Osteocyte (in vitro differentiated cells): ENCODE measurements at regions not wholly inside any gene's neighbourhood (a gene's known extent, or its start where the extent isn't known, plus 50 kb on each side); places are given as distances from the start of the nearest gene placed in this dataset.

ENCODE experiments used
- DNase-seq: peaks from one replicate; pipeline ENCODE4 v3.0.0; 2021; ENCODE audit warnings: mixed read lengths; ENCODE audit not compliant: unreplicated experiment; ENCODE audit errors: extremely low spot score
- H3K27ac Mint-ChIP-seq: one replicate; pipeline ENCODE4 v1.8.0; 2021; ENCODE audit warnings: mild to moderate bottlenecking, mixed read lengths; ENCODE audit not compliant: unreplicated experiment
- H3K27me3 Mint-ChIP-seq: one replicate; pipeline ENCODE4 v1.8.0; 2021; ENCODE audit warnings: mixed read lengths; ENCODE audit not compliant: unreplicated experiment
- H3K36me3 Mint-ChIP-seq: one replicate; pipeline ENCODE4 v1.8.0; 2021; ENCODE audit warnings: mixed read lengths; ENCODE audit not compliant: unreplicated experiment
- H3K4me1 Mint-ChIP-seq: one replicate; pipeline ENCODE4 v1.8.0; 2021; ENCODE audit warnings: mixed read lengths; ENCODE audit not compliant: unreplicated experiment
- H3K4me3 Mint-ChIP-seq: one replicate; pipeline ENCODE4 v1.8.0; 2021; ENCODE audit warnings: mild to moderate bottlenecking, moderate library complexity, mixed read lengths; ENCODE audit not compliant: unreplicated experiment
- H3K9me3 Mint-ChIP-seq: one replicate; pipeline ENCODE4 v1.8.0; 2021; ENCODE audit warnings: mixed read lengths; ENCODE audit not compliant: unreplicated experiment
- CTCF ChIP-seq: fragments of 200-600 bp; sonication (generic); IDR thresholded peaks from 2 replicates; pipeline ENCODE4 v1.5.0; 2021; ENCODE audit warnings: antibody characterized with exemption, mild to moderate bottlenecking, moderate library complexity

- Mint-ChIP-seq H3K9me3 (peaks cover 8% of the 10 kb centered on the region), H3K27ac (peak overlapping the region; percentile 23), H3K27me3 (no peaks in the 10 kb centered on the region), H3K4me3 (no peak overlapping the region), H3K4me1 (peaks cover 41% of the 10 kb centered on the region), H3K36me3 (no peaks in the 10 kb centered on the region)
- DNase-seq: no peak
- no peak for TF ChIP-seq CTCF
These were observed 396.6 kb upstream of the RPS6KA3 start for GRCh38 chrX:20663336-20663735.

GRCh38 chrX:20656721-20657120, 390.0 kb upstream of the RPS6KA3 start:
- H3K27me3 Mint-ChIP-seq: no peaks in the 10 kb centered on the region
- peaks cover 5% of the 10 kb centered on the region for H3K9me3 Mint-ChIP-seq
- H3K36me3 Mint-ChIP-seq: no peaks in the 10 kb centered on the region
- no peak overlapping the region for H3K27ac Mint-ChIP-seq
- H3K4me1 Mint-ChIP-seq: peaks cover 5% of the 10 kb centered on the region
- DNase-seq: no peak
- TF ChIP-seq CTCF: no peak
- H3K4me3 Mint-ChIP-seq: no peak overlapping the region

- H3K9me3 Mint-ChIP-seq: no peaks in the 10 kb centered on the region
- TF ChIP-seq CTCF: no peak
- no peaks in the 10 kb centered on the region for H3K27me3 Mint-ChIP-seq
- H3K4me1 Mint-ChIP-seq: no peaks in the 10 kb centered on the region
- no peak for DNase-seq
- H3K27ac Mint-ChIP-seq: no peak overlapping the region
- no peaks in the 10 kb centered on the region for H3K36me3 Mint-ChIP-seq
- no peak overlapping the region for H3K4me3 Mint-ChIP-seq
These were observed 387.9 kb upstream of the RPS6KA3 start for GRCh38 chrX:20654596-20655106.

DNA sequence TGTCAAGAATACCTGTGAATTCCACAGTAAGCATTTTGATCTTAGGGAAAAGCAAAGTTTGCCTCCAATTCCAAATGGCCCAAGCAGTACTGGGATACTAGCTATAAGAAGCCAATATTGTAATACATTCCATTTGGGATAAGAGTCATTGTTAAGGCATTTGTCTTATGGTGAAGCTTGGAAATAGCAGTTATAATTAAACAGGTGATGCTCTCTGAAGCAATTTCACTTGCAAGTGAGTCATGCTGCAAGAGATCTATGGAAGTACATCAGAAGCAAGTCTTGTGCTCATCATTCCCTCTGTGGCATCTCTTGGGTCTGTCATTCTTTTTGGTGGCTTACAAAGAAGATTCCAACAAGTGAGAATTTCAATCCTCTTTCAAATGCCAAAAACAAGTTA, 386.4 kb upstream of the RPS6KA3 start:
- H3K27me3 Mint-ChIP-seq: no peaks in the 10 kb centered on the region
- no peak overlapping the region for H3K27ac Mint-ChIP-seq
- DNase-seq: no peak
- no peak for TF ChIP-seq CTCF
- no peaks in the 10 kb centered on the region for H3K9me3 Mint-ChIP-seq
- H3K4me3 Mint-ChIP-seq: no peak overlapping the region
- no peaks in the 10 kb centered on the region for H3K4me1 Mint-ChIP-seq
- H3K36me3 Mint-ChIP-seq: no peaks in the 10 kb centered on the region

DNA sequence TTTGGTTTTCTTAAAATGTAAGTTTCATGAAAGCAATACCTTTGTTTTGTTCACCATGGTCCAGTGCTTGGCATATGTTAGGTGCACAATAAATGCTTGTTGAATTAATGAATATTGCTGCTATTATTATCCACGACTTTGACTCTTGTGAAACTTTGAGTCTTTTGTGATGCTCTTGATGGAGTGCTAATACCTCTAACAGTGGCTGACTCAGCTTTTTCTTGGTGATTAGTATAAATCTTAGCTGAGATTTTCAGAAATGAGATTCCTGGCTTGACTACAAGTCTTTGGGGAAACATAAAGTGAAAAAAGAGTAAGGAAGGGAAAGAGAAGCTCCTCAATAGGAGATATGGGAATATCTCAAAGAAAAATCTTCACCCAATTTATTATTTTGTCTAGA, 375.2 kb upstream of the RPS6KA3 start:
- Mint-ChIP-seq H3K36me3 (no peaks in the 10 kb centered on the region), H3K9me3 (peaks cover 28% of the 10 kb centered on the region), H3K27me3 (peaks cover 5% of the 10 kb centered on the region), H3K4me3 (no peak overlapping the region), H3K4me1 (peaks cover 19% of the 10 kb centered on the region), H3K27ac (no peak overlapping the region)
- no peak for DNase-seq
- no peak for TF ChIP-seq CTCF
